ENCODE measurements at regions not wholly inside any gene's neighbourhood (a gene's known extent, or its start where the extent isn't known, plus 50 kb on each side); places are given as distances from the start of the nearest gene placed in this dataset.

- Histone ChIP-seq H3K9me3 (no peaks in the 10 kb centered on the region), H3K27ac (no peak overlapping the region), H3K4me1 (no peaks in the 10 kb centered on the region), H3K4me3 (no peak overlapping the region), H3K36me3 (no peaks in the 10 kb centered on the region), H3K27me3 (no peaks in the 10 kb centered on the region)
- no peak for TF ChIP-seq CTCF (IDR thresholded peaks at IDR 0.05)
- no peak for DNase-seq (ENCODE audit: low spot score)
These were observed 268.3 kb downstream of the CD109 start for GRCh38 chr6:73964241-73964854.

DNA sequence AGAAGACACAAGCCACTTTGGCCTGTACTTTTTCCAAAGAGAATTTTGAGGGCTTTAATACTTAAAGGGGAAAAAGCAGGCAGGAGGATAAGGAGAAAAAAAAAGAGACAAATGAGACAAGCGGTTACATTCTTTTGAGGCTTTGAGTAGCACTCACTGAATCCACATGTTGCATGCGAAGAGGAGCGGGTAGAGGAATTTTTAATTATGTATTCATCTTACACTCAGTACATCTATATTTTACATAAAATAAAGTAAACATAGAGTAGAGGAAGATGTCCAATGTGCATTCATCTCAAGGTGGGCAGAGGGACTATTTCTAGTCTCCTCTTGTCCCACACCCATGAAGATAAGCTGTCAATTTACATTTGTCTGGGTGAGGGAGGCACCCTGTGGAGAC, 266.9 kb downstream of the CD109 start:
- no peak overlapping the region for H3K4me3 ChIP-seq
- H3K27me3 ChIP-seq = no peaks in the 10 kb centered on the region
- no peaks in the 10 kb centered on the region for H3K4me1 ChIP-seq
- H3K27ac ChIP-seq = no peak overlapping the region
- no peaks in the 10 kb centered on the region for H3K9me3 ChIP-seq
- no peaks in the 10 kb centered on the region for H3K36me3 ChIP-seq
- no peak for DNase-seq (ENCODE audit: low spot score)
- TF ChIP-seq CTCF (IDR thresholded peaks at IDR 0.05) = no peak

DNA sequence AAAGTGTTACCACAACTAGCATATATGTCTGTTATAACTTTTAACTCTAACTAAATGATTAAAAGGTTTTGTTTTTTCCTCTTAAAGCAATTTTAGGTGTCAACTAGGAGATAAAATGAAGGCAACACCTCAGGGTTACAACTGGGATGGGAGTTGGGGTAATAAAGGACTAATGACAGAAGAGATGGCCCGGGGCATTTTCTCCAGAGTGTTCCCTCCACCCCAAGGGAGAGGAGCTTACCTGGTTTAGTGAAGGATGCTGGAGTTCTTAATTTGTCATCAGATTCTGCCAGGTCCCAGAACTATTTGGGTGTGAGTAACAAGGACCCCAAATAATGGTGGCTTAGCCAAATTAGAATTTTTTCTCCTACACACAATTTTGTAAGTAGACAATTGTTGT, 260.3 kb downstream of the CD109 start:
- TF ChIP-seq CTCF (IDR thresholded peaks at IDR 0.05) = no peak
- no peaks in the 10 kb centered on the region for H3K27me3 ChIP-seq
- no peak overlapping the region for H3K27ac ChIP-seq
- H3K9me3 ChIP-seq = no peaks in the 10 kb centered on the region
- DNase-seq (ENCODE audit: low spot score) = no peak
- no peaks in the 10 kb centered on the region for H3K4me1 ChIP-seq
- H3K36me3 ChIP-seq = no peaks in the 10 kb centered on the region
- no peak overlapping the region for H3K4me3 ChIP-seq

DNA sequence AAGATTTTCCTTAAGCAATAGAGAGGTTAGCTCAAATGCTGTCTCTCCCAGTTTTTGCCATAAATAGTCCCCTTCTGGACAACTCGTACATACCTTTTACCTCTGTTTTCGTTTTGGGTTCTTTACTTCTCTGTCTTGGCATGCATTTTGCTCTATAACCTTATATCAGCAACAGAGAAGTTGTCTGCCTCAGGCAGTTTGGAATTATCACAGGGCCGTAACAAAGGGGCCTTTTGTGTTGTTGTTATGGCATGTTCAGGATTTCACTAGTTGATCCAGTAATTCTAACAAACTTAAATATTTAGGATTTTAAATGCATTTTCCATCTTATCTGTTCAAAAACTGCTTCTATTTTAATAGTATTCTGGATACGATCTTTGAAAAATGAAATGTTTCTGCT, 259.8 kb downstream of the CD109 start:
- Histone ChIP-seq H3K4me3 (no peak overlapping the region), H3K4me1 (no peaks in the 10 kb centered on the region), H3K27me3 (no peaks in the 10 kb centered on the region), H3K9me3 (no peaks in the 10 kb centered on the region), H3K27ac (no peak overlapping the region), H3K36me3 (no peaks in the 10 kb centered on the region)
- no peak for DNase-seq (ENCODE audit: low spot score)
- TF ChIP-seq CTCF (IDR thresholded peaks at IDR 0.05) = no peak

DNA sequence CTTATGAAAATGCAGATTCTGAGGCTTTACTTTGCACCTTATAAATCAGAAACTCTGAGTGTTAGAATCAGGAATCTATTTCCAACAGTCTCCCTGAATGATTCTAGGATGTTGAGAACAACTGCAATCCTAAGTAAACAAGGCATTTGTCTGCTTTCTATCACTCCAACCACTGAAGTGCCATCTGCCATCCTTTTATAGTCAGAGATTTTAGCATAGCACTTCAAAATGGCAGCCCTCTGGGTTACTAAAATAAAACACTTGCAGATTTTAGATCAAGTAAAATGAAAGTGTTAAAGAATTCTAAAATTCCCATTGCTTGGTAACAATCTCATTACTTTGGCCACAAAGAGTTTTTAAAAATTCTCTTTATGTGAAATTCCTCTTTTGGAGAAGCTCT, 258.9 kb downstream of the CD109 start:
- no peaks in the 10 kb centered on the region for H3K4me1 ChIP-seq
- no peak overlapping the region for H3K4me3 ChIP-seq
- no peak for DNase-seq (ENCODE audit: low spot score)
- no peaks in the 10 kb centered on the region for H3K9me3 ChIP-seq
- H3K27me3 ChIP-seq = no peaks in the 10 kb centered on the region
- H3K27ac ChIP-seq = no peak overlapping the region
- no peaks in the 10 kb centered on the region for H3K36me3 ChIP-seq
- no peak for TF ChIP-seq CTCF (IDR thresholded peaks at IDR 0.05)

GRCh38 chr6:73951183-73951582, 255.2 kb downstream of the CD109 start:
- no peak for DNase-seq (ENCODE audit: low spot score)
- Histone ChIP-seq H3K4me1 (no peaks in the 10 kb centered on the region), H3K4me3 (no peak overlapping the region), H3K9me3 (peaks cover 0 to 16% of the 10 kb centered on the region in 2 donors), H3K36me3 (no peaks in the 10 kb centered on the region), H3K27me3 (no peaks in the 10 kb centered on the region), H3K27ac (no peak overlapping the region)
- no peak for TF ChIP-seq CTCF (IDR thresholded peaks at IDR 0.05)
